ENCODE measurements at regions not wholly inside any gene's neighbourhood (a gene's known extent, or its start where the extent isn't known, plus 50 kb on each side); places are given as distances from the start of the nearest gene placed in this dataset.

- peak; percentile 69 for DNase-seq (ENCODE audit: low read depth, low spot score)
- in situ Hi-C loops (cut with HindIII; ENCODE audit: low pct_unique_long_range_greater_than_20kb, low sequenced_read_pairs) = no loop called here
These were observed 83.0 kb upstream of the NAALADL2 start for GRCh38 chr3:174776123-174776522.

- in situ Hi-C loops (cut with HindIII; ENCODE audit: low pct_unique_long_range_greater_than_20kb, low sequenced_read_pairs) = no loop called here
- peak; percentile 52 for DNase-seq (ENCODE audit: low read depth, low spot score)
These were observed 82.5 kb upstream of the NAALADL2 start for GRCh38 chr3:174776636-174777035.

GRCh38 chr3:174777813-174778212 is 81.3 kb upstream of the NAALADL2 start:
- in situ Hi-C loops (cut with HindIII; ENCODE audit: low pct_unique_long_range_greater_than_20kb, low sequenced_read_pairs) = no loop called here
- DNase-seq (ENCODE audit: low read depth, low spot score) = no peak

GRCh38 chr3:174783502-174783901 is 75.6 kb upstream of the NAALADL2 start:
- in situ Hi-C loops (cut with HindIII; ENCODE audit: low pct_unique_long_range_greater_than_20kb, low sequenced_read_pairs) = no loop called here
- DNase-seq (ENCODE audit: low read depth, low spot score) = no peak

GRCh38 chr3:174784206-174784934 is 74.8 kb upstream of the NAALADL2 start:
- no peak for DNase-seq (ENCODE audit: low read depth, low spot score)
- in situ Hi-C loops (cut with HindIII; ENCODE audit: low pct_unique_long_range_greater_than_20kb, low sequenced_read_pairs) = no loop called here

GRCh38 chr3:174786825-174787224 is 72.3 kb upstream of the NAALADL2 start:
- in situ Hi-C loops (cut with HindIII; ENCODE audit: low pct_unique_long_range_greater_than_20kb, low sequenced_read_pairs) = no loop called here
- no peak for DNase-seq (ENCODE audit: low read depth, low spot score)

- peak; percentile 93 for DNase-seq (ENCODE audit: low read depth, low spot score)
- in situ Hi-C loops (cut with HindIII; ENCODE audit: low pct_unique_long_range_greater_than_20kb, low sequenced_read_pairs) = no loop called here
These were observed 68.0 kb upstream of the NAALADL2 start for GRCh38 chr3:174791161-174791560.

GRCh38 chr3:174792864-174793263 is 66.3 kb upstream of the NAALADL2 start:
- no peak for DNase-seq (ENCODE audit: low read depth, low spot score)
- in situ Hi-C loops (cut with HindIII; ENCODE audit: low pct_unique_long_range_greater_than_20kb, low sequenced_read_pairs) = no loop called here

Small RNA genes in the stretch of these regions (small RNA-seq; reads per million reads assigned to genes)
- gene RN7SKP40 = 0 reads per million in 2 experiments
